GM10248 (cell line): ENCODE measurements at regions not wholly inside any gene's neighbourhood (a gene's known extent, or its start where the extent isn't known, plus 50 kb on each side); places are given as distances from the start of the nearest gene placed in this dataset.

Experiments used
- CTCF ChIA-PET: fragments of 300-600 bp; sonication (Branson Sonifier 250); formaldehyde crosslinking; extraction: SDS; loops from one replicate; lab custom pipeline; 2021; ENCODE audit warnings: antibody characterized with exemption; lab: Yijun Ruan, JAX
- POLR2A ChIA-PET: fragments of 350-650 bp; sonication (Branson Sonifier 250); formaldehyde crosslinking; extraction: SDS; loops from one replicate; lab custom pipeline; 2020; ENCODE audit warnings: antibody characterized with exemption; lab: Yijun Ruan, JAX
- DNase-seq: peaks from one replicate; pipeline ENCODE4 v3.0.0; 2012; ENCODE audit errors: extremely low spot score
- TF ChIP-seq, protein P1 (sequence below): IDR thresholded peaks from 2 replicates; pipeline ENCODE4 v1.5.1; 2012; ENCODE audit warnings: mild to moderate bottlenecking, low read depth; ENCODE audit errors: extremely low read depth, missing control alignments, control extremely low read depth

DNA sequence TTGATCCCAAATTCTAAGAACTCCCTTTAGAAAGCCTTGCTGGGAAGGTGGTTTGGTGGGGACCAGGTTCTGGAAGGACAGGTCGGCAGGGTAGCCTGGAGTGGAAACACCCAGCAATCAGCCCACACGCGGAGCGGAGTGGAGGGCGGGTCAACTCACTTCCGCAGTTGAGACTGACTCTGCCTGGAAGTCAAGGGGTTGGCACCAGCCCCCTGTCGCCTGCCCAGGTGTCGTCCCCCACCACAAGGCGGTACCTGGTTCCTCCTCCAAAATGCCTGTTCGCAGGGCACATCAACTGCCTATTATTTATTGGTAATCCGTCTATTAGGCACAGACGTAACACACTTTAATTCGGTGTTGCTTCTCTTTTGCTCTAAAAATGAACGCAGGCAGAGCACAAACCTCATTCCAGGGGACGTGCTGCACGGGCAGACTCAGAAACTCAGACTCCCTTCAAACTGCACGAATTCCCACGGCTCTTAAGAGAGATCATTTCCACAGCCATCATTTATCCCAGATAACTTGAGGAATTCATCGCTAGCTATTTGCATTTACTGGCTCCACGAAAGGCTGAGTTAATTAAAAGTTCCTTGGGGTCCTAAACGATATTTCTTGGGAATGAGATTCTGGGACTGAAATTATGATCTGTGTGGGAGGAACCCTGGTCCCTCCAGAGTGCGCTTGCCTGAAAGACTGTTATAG is 248.2 kb upstream of the PPP2R2D start:
- POLR2A ChIA-PET = no interaction called here
- CTCF ChIA-PET = interaction anchor here (1.3 kb wide), 1 partner anchor 8 kb away, joined by 3 read pairs; no protein-coding TSS in a partner anchor
- TF ChIP-seq, protein P1, sequence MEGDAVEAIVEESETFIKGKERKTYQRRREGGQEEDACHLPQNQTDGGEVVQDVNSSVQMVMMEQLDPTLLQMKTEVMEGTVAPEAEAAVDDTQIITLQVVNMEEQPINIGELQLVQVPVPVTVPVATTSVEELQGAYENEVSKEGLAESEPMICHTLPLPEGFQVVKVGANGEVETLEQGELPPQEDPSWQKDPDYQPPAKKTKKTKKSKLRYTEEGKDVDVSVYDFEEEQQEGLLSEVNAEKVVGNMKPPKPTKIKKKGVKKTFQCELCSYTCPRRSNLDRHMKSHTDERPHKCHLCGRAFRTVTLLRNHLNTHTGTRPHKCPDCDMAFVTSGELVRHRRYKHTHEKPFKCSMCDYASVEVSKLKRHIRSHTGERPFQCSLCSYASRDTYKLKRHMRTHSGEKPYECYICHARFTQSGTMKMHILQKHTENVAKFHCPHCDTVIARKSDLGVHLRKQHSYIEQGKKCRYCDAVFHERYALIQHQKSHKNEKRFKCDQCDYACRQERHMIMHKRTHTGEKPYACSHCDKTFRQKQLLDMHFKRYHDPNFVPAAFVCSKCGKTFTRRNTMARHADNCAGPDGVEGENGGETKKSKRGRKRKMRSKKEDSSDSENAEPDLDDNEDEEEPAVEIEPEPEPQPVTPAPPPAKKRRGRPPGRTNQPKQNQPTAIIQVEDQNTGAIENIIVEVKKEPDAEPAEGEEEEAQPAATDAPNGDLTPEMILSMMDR = no peak
- no peak for DNase-seq

DNA sequence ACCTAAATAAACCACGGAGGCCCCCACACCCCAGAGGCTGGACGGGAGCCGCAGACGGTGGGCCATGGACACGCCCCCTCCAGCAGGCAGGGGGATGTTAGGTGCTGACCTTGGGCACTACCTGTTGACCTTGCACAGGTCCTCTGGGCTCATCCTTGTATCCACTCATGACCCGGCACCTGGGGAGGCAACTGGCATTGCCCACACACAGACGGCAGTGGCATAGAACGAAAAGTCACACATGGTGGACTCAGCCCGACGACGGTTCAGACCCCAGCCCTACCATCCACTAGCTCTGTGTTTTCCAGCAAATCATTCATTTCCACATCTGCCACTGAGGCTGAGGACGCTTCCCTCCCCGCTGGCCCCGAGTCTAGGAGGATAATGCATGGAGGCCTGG is 247.7 kb upstream of the PPP2R2D start:
- no peak for DNase-seq
- POLR2A ChIA-PET = no interaction called here
- TF ChIP-seq, protein P1 = no peak
- CTCF ChIA-PET = no interaction called here

DNA sequence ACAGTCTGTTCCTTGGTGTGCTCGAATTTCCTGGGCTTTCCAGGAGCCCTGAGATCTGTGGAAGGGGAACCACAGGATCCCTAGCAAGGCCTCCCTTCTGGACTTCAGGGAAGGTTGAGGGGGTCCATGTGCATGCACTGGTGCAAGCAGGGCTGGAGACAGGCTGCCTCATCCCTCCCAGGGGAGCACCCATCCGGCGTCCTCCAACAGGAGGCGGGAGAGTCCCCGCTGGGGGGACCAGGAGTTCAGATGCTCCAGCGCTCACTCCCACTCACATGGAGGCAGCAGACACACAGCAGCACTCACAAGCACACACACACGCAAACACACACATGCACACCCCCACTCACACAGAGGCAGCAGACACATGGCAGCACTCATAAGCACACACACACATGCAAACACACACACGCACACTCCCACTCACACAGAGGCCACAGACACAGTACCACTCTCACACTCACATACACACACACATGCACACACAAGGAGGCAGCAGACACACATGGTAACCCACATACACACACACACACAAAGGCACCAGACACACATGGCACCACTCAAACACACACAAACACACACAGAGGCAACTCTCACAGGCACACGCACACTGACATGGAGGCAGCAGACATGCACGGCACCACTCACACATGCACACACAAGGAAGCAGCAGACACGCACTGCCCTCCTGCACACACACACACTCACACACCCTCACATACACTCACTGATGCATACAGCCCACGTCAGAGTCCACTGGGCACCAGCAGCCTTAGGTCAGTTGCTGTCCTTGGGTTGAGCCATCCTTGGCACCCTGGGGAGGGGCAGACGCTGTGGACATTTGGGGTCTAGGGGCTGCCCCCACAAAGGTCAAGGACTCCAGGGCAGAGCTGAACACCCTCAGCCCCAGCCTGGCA is 247.0 kb upstream of the PPP2R2D start:
- no peak for DNase-seq
- ChIA-PET POLR2A (no interaction called here), CTCF (no interaction called here)
- TF ChIP-seq, protein P1 = no peak

DNA sequence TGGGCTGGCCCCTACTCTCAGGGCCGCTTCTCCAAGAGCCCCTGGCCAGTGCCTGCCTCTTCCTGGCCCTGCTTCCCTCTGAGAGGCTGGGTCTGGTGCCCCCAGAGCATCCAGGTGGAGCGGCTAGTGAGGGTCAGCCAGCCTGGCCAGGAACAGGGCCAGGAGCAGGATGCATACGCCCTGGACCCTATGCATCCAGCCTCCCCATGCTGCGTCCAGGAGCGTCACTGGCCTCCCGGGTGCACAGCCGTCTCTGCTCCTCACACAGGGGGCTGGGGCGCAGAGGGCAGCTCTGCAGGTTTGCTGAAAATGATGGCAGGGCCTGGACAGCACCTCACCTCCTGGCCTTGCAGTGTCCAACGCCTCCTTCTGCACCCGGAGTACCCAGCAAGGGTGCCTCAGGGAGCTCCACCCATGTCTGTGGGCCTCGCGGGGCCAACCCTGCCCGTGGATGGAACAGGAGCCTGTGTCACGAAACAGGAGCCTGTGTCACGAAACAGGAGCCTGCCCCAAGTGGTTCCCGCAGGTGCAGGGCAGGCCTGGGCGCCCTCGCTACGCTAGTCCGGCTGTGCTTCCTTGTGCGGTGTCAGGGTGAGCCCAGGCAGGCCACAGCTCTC is 246.2 kb upstream of the PPP2R2D start:
- TF ChIP-seq, protein P1 = no peak
- ChIA-PET POLR2A (no interaction called here), CTCF (no interaction called here)
- no peak for DNase-seq

DNA sequence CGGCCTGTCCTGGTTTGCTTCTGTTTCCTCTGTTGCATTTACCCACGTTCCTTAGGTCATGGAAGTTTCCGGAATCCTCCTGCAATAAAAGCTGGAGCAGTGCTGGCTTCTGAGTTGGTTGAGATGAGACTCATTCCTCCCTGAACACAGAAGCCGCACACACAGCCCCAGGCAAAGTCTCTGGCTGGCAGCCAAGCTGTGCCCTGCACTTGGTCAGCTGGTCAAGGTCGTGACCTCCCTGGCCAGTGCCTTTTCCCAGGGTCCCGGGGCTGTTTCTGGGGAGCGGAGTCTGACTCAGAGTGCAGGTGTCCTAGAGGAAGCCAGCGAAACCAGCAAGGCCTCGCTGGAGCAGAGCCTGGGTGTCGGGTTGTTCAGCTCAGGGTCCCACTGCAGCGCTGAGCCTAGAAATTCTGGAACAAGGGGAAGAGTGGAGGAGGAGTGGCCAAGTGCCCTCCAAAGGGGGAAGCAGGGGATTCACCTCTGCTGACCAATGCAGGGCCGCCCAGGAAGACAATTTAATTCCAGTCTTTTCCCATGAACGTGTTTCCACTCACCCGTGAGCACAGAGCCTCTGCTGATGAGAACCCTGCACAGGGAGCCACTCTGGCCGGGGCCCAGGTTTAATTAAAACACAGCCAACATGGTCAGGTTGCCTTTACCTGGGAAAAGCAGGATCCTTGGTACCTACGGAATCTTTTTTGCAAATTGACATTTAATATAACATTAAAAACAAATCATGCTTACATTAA is 245.5 kb upstream of the PPP2R2D start:
- ChIA-PET CTCF (no interaction called here), POLR2A (no interaction called here)
- no peak for DNase-seq
- TF ChIP-seq, protein P1 = no peak

DNA sequence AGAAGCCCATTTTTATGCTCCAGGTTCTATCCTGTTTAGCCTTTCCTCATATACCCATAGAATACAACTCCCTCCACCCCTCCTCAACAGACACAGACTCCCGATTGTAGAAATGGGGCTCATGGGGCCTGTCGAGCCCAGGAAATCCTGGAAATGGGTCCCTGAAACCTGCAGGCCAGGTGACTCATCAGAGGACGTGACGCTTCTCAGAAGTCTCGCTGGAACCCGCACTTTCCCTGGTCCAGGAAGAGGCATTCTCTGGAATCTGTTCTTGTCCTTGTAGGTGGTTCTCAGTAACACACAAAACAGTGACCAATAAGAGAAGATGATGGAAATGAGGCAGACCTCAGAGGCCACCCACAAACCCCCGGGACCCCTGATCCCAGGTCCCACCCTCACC is 244.8 kb upstream of the PPP2R2D start:
- POLR2A ChIA-PET = no interaction called here
- TF ChIP-seq, protein P1 = no peak
- CTCF ChIA-PET = no interaction called here
- DNase-seq = no peak
